Osteocyte (in vitro differentiated cells): ENCODE measurements at regions not wholly inside any gene's neighbourhood (a gene's known extent, or its start where the extent isn't known, plus 50 kb on each side); places are given as distances from the start of the nearest gene placed in this dataset.

Source experiments
- DNase-seq: peaks from one replicate; pipeline ENCODE4 v3.0.0; 2021; ENCODE audit warnings: mixed read lengths; ENCODE audit not compliant: unreplicated experiment; ENCODE audit errors: extremely low spot score
- H3K27ac Mint-ChIP-seq: one replicate; pipeline ENCODE4 v1.8.0; 2021; ENCODE audit warnings: mild to moderate bottlenecking, mixed read lengths; ENCODE audit not compliant: unreplicated experiment
- H3K27me3 Mint-ChIP-seq: one replicate; pipeline ENCODE4 v1.8.0; 2021; ENCODE audit warnings: mixed read lengths; ENCODE audit not compliant: unreplicated experiment
- H3K36me3 Mint-ChIP-seq: one replicate; pipeline ENCODE4 v1.8.0; 2021; ENCODE audit warnings: mixed read lengths; ENCODE audit not compliant: unreplicated experiment
- H3K4me1 Mint-ChIP-seq: one replicate; pipeline ENCODE4 v1.8.0; 2021; ENCODE audit warnings: mixed read lengths; ENCODE audit not compliant: unreplicated experiment
- H3K4me3 Mint-ChIP-seq: one replicate; pipeline ENCODE4 v1.8.0; 2021; ENCODE audit warnings: mild to moderate bottlenecking, moderate library complexity, mixed read lengths; ENCODE audit not compliant: unreplicated experiment
- H3K9me3 Mint-ChIP-seq: one replicate; pipeline ENCODE4 v1.8.0; 2021; ENCODE audit warnings: mixed read lengths; ENCODE audit not compliant: unreplicated experiment
- TF ChIP-seq, protein P1 (sequence below): fragments of 200-600 bp; sonication (generic); IDR thresholded peaks from 2 replicates; pipeline ENCODE4 v1.5.0; 2021; ENCODE audit warnings: antibody characterized with exemption, mild to moderate bottlenecking, moderate library complexity

GRCh38 chr11:80987171-80987570, 1546.3 kb upstream of the TENM4 start:
- no peak for DNase-seq
- H3K27ac Mint-ChIP-seq = no peak overlapping the region
- H3K4me3 Mint-ChIP-seq = no peak overlapping the region
- no peaks in the 10 kb centered on the region for H3K36me3 Mint-ChIP-seq
- H3K9me3 Mint-ChIP-seq = no peaks in the 10 kb centered on the region
- no peaks in the 10 kb centered on the region for H3K4me1 Mint-ChIP-seq
- no peaks in the 10 kb centered on the region for H3K27me3 Mint-ChIP-seq
- TF ChIP-seq, protein P1, sequence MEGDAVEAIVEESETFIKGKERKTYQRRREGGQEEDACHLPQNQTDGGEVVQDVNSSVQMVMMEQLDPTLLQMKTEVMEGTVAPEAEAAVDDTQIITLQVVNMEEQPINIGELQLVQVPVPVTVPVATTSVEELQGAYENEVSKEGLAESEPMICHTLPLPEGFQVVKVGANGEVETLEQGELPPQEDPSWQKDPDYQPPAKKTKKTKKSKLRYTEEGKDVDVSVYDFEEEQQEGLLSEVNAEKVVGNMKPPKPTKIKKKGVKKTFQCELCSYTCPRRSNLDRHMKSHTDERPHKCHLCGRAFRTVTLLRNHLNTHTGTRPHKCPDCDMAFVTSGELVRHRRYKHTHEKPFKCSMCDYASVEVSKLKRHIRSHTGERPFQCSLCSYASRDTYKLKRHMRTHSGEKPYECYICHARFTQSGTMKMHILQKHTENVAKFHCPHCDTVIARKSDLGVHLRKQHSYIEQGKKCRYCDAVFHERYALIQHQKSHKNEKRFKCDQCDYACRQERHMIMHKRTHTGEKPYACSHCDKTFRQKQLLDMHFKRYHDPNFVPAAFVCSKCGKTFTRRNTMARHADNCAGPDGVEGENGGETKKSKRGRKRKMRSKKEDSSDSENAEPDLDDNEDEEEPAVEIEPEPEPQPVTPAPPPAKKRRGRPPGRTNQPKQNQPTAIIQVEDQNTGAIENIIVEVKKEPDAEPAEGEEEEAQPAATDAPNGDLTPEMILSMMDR = no peak

GRCh38 chr11:80986421-80987074, 1545.7 kb upstream of the TENM4 start:
- no peaks in the 10 kb centered on the region for H3K9me3 Mint-ChIP-seq
- H3K36me3 Mint-ChIP-seq = no peaks in the 10 kb centered on the region
- no peaks in the 10 kb centered on the region for H3K4me1 Mint-ChIP-seq
- no peak for DNase-seq
- no peak overlapping the region for H3K27ac Mint-ChIP-seq
- H3K27me3 Mint-ChIP-seq = no peaks in the 10 kb centered on the region
- TF ChIP-seq, protein P1 = no peak
- H3K4me3 Mint-ChIP-seq = no peak overlapping the region

- DNase-seq = no peak
- Mint-ChIP-seq H3K9me3 (no peaks in the 10 kb centered on the region), H3K36me3 (no peaks in the 10 kb centered on the region), H3K27me3 (no peaks in the 10 kb centered on the region), H3K27ac (no peak overlapping the region), H3K4me1 (no peaks in the 10 kb centered on the region), H3K4me3 (no peak overlapping the region)
- TF ChIP-seq, protein P1 = no peak
These were observed 1539.4 kb upstream of the TENM4 start for GRCh38 chr11:80980227-80980626.

DNA sequence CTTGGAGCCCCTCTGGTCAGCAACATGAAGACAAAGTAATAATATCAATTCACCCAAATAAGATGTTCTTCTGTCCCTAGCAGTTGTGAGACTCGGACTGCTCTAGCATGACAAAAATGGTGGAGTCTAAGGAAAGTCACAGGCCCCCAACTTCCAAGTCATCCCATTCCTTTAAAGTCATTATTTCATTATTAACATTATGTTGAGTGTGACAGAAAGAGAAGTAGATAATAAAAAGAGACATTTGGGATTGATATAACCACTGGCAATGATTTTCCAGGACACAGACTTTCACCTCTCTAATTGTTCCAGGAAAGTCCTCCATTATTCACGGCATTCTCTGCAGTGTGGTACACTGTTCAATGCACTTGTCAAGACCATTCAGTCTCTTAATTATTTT, 1533.0 kb upstream of the TENM4 start:
- no peaks in the 10 kb centered on the region for H3K36me3 Mint-ChIP-seq
- no peak overlapping the region for H3K27ac Mint-ChIP-seq
- no peaks in the 10 kb centered on the region for H3K27me3 Mint-ChIP-seq
- no peaks in the 10 kb centered on the region for H3K9me3 Mint-ChIP-seq
- H3K4me3 Mint-ChIP-seq = no peak overlapping the region
- TF ChIP-seq, protein P1 = no peak
- no peaks in the 10 kb centered on the region for H3K4me1 Mint-ChIP-seq
- DNase-seq = no peak

- H3K4me3 Mint-ChIP-seq = no peak overlapping the region
- peaks cover under 1% of the 10 kb centered on the region for H3K9me3 Mint-ChIP-seq
- TF ChIP-seq, protein P1 = no peak
- DNase-seq = no peak
- H3K4me1 Mint-ChIP-seq = no peaks in the 10 kb centered on the region
- H3K27me3 Mint-ChIP-seq = no peaks in the 10 kb centered on the region
- H3K27ac Mint-ChIP-seq = no peak overlapping the region
- H3K36me3 Mint-ChIP-seq = no peaks in the 10 kb centered on the region
These were observed 1529.2 kb upstream of the TENM4 start for GRCh38 chr11:80970037-80970436.
